Keratinocyte (primary cell): ENCODE measurements at regions not wholly inside any gene's neighbourhood (a gene's known extent, or its start where the extent isn't known, plus 50 kb on each side); places are given as distances from the start of the nearest gene placed in this dataset.

Experiments
- DNase-seq: peaks from one replicate; pipeline ENCODE4 v3.0.0-alpha.2; 2011; ENCODE audit warnings: low read depth, missing footprints, low spot score
- FAIRE-seq: peaks from 2 replicates; lab custom pipeline; 2011; peaks lifted over from hg19 to GRCh38; lab: Jason Lieb, UNC
- H2AFZ ChIP-seq: 2 replicates; pipeline ENCODE4 v1.6.0; 2012; ENCODE audit warnings: low read length, control low read depth, inconsistent platforms; ENCODE audit not compliant: control insufficient read depth
- H3K27ac ChIP-seq: 2 replicates; pipeline ENCODE4 v1.5.1; 2011; ENCODE audit warnings: low read length; ENCODE audit not compliant: control insufficient read depth, insufficient read depth
- H3K27me3 ChIP-seq: 3 replicates; pipeline ENCODE4 v1.6.0; 2011; ENCODE audit warnings: low read length; ENCODE audit not compliant: control insufficient read depth, insufficient read depth; ENCODE audit errors: extremely low read depth
- H3K36me3 ChIP-seq, 2 experiments: 2 replicates in 1 of 2; 3 replicates in 1 of 2; pipeline ENCODE4 v1.5.1; 2011; ENCODE audit warnings: low read length in 2 of 2, mild to moderate bottlenecking in 1 of 2; ENCODE audit not compliant: control insufficient read depth in 2 of 2, insufficient read depth in 2 of 2; ENCODE audit errors: extremely low read depth in 1 of 2
- H3K4me1 ChIP-seq: 3 replicates; pipeline ENCODE4 v1.5.1; 2011; ENCODE audit warnings: low read length; ENCODE audit not compliant: control insufficient read depth, insufficient read depth; ENCODE audit errors: extremely low read depth
- H3K4me2 ChIP-seq: 3 replicates; pipeline ENCODE4 v1.6.0; 2011; ENCODE audit warnings: low read depth, low read length; ENCODE audit not compliant: control insufficient read depth, insufficient read depth; ENCODE audit errors: extremely low read depth
- H3K4me3 ChIP-seq, 3 experiments: fragments of 200-600 bp in 1 of 3; sonication (generic) in 1 of 3; 2 replicates in 2 of 3; 3 replicates in 1 of 3; pipeline ENCODE4 v1.5.1; 2011 to 2016; ENCODE audit warnings: low read length in 3 of 3, mild to moderate bottlenecking in 3 of 3, control low read depth in 2 of 3, inconsistent platforms in 1 of 3, low read depth in 1 of 3, mixed read lengths in 1 of 3, mixed run types in 1 of 3, moderate library complexity in 1 of 3; ENCODE audit not compliant: control insufficient read depth in 2 of 3, insufficient read depth in 2 of 3; ENCODE audit errors: extremely low read depth in 1 of 3
- H3K79me2 ChIP-seq: 2 replicates; pipeline ENCODE4 v1.6.0; 2012; ENCODE audit warnings: low read length; ENCODE audit not compliant: control insufficient read depth, insufficient read depth
- H3K9ac ChIP-seq: 3 replicates; pipeline ENCODE4 v1.6.0; 2011; ENCODE audit warnings: low read length; ENCODE audit not compliant: control insufficient read depth, insufficient read depth; ENCODE audit errors: extremely low read depth
- H3K9me1 ChIP-seq: 3 replicates; pipeline ENCODE4 v1.6.0; 2011; ENCODE audit warnings: low read length; ENCODE audit not compliant: control insufficient read depth, insufficient read depth; ENCODE audit errors: extremely low read depth
- H3K9me3 ChIP-seq: 2 replicates; pipeline ENCODE4 v1.5.1; 2012; ENCODE audit warnings: low read depth, low read length; ENCODE audit not compliant: control insufficient read depth
- H4K20me1 ChIP-seq: 3 replicates; pipeline ENCODE4 v1.6.0; 2011; ENCODE audit warnings: low read length; ENCODE audit not compliant: control insufficient read depth, insufficient read depth; ENCODE audit errors: extremely low read depth
- EZH2 ChIP-seq: IDR thresholded peaks from one replicate; pipeline ENCODE4 v1.6.1; 2012; ENCODE audit warnings: inconsistent platforms, mild to moderate bottlenecking, low read length, moderate library complexity
- dilution Hi-C: fragments of 300-500 bp; cut with MboI; formaldehyde crosslinking; loops from one replicate; pipeline ENCODE4 v1.7.0; 2020; ENCODE audit warnings: low sequenced_read_pairs; ENCODE audit not compliant: extremely low pct_ligation_motif_present
- TF ChIP-seq, protein P1 (sequence below), 3 experiments: IDR thresholded peaks in 1 of 3; conservative IDR thresholded peaks in 1 of 3; optimal IDR thresholded peaks in 1 of 3; 2 replicates in 2 of 3; 3 replicates in 1 of 3; pipeline versions ENCODE3 to v1.5.1; 2011; ENCODE audit warnings: low read length in 3 of 3, mild to moderate bottlenecking in 3 of 3, moderate library complexity in 2 of 3, control low read depth in 1 of 3, inconsistent platforms in 1 of 3; ENCODE audit not compliant: insufficient read depth in 2 of 3; ENCODE audit errors: extremely low read depth in 1 of 3

DNA sequence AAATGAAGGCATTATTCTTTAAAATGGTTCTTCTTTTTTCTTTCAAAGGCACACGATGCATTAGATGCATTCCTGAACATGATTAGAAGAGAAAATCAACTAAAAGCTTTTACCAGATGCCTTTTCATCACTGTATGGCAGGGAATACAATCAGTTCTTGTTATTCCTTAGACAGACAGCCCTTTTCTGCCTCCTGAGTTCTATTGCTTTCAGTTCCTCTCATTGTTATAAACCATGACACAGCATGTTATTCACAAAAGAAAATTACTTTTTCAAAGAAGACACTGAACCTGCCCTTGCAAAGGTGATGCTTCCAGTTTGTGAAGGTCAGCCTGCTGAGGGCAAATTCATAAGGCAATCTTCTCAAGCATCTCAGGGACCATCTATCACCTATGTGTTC is 70.1 kb downstream of the FAM181B start:
- Histone ChIP-seq H3K9me3 (no peaks in the 10 kb centered on the region), H2AFZ (no peak overlapping the region), H3K4me3 (no peak overlapping the region), H3K79me2 (no peaks in the 10 kb centered on the region), H3K27ac (no peak overlapping the region), H3K27me3 (no peaks in the 10 kb centered on the region), H4K20me1 (no peaks in the 10 kb centered on the region), H3K9ac (no peak overlapping the region), H3K4me1 (no peaks in the 10 kb centered on the region), H3K9me1 (no peaks in the 10 kb centered on the region), H3K36me3 (no peaks in the 10 kb centered on the region), H3K4me2 (no peak overlapping the region)
- DNase-seq, result no peak
- dilution Hi-C loops, result no loop called here
- TF ChIP-seq EZH2, result no peak
- TF ChIP-seq, protein P1, sequence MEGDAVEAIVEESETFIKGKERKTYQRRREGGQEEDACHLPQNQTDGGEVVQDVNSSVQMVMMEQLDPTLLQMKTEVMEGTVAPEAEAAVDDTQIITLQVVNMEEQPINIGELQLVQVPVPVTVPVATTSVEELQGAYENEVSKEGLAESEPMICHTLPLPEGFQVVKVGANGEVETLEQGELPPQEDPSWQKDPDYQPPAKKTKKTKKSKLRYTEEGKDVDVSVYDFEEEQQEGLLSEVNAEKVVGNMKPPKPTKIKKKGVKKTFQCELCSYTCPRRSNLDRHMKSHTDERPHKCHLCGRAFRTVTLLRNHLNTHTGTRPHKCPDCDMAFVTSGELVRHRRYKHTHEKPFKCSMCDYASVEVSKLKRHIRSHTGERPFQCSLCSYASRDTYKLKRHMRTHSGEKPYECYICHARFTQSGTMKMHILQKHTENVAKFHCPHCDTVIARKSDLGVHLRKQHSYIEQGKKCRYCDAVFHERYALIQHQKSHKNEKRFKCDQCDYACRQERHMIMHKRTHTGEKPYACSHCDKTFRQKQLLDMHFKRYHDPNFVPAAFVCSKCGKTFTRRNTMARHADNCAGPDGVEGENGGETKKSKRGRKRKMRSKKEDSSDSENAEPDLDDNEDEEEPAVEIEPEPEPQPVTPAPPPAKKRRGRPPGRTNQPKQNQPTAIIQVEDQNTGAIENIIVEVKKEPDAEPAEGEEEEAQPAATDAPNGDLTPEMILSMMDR (optimal IDR thresholded peaks at IDR 0.05 in 1 of 3, IDR thresholded peaks at IDR 0.05 in 1 of 3, conservative IDR thresholded peaks at IDR 0.05 in 1 of 3; ENCODE audit: extremely low read depth in 1 of 3, insufficient read depth in 2 of 3, low read length in 3 of 3), result no peak
- FAIRE-seq, result no peak

DNA sequence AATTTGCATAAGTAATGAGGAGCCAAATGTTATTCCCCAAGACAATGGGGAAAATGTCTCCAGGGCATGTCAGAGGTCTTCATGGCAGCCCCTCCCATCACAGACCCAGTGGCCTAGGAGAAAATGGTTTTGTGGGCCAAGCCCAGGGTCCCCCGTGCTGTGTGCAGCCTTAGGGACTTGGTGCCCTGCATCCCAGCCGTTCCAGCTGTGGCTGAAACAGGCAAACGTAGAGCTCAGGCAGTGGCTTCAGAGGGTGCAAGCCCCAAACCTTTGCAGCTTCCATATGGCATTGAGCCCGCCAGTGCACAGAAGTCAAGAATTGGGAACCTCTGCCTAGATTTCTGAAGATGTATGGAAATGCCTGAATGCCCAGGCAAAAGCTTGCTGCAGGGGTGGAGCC is 79.9 kb downstream of the FAM181B start:
- no peaks in the 10 kb centered on the region for H3K27me3 ChIP-seq
- no peak for TF ChIP-seq EZH2
- TF ChIP-seq, protein P1 (optimal IDR thresholded peaks at IDR 0.05 in 1 of 3, IDR thresholded peaks at IDR 0.05 in 1 of 3, conservative IDR thresholded peaks at IDR 0.05 in 1 of 3; ENCODE audit: extremely low read depth in 1 of 3, insufficient read depth in 2 of 3, low read length in 3 of 3), result no peak
- H2AFZ ChIP-seq, result no peak overlapping the region
- no peaks in the 10 kb centered on the region for H3K79me2 ChIP-seq
- H3K4me3 ChIP-seq, result no peak overlapping the region
- no peak overlapping the region for H3K4me2 ChIP-seq
- no peak overlapping the region for H3K9ac ChIP-seq
- DNase-seq, result no peak
- no peak for FAIRE-seq
- H3K36me3 ChIP-seq, result no peaks in the 10 kb centered on the region
- no peaks in the 10 kb centered on the region for H4K20me1 ChIP-seq
- H3K4me1 ChIP-seq, result no peaks in the 10 kb centered on the region
- H3K9me3 ChIP-seq, result no peaks in the 10 kb centered on the region
- H3K27ac ChIP-seq, result no peak overlapping the region
- dilution Hi-C loops, result no loop called here
- no peaks in the 10 kb centered on the region for H3K9me1 ChIP-seq
